WI38 (cell line): ENCODE measurements at regions not wholly inside any gene's neighbourhood (a gene's known extent, or its start where the extent isn't known, plus 50 kb on each side); places are given as distances from the start of the nearest gene placed in this dataset.

Experiments used
- H3K4me3 ChIP-seq: 2 replicates; pipeline ENCODE4 v1.5.1; 2011; ENCODE audit warnings: low read depth, mild to moderate bottlenecking, control low read depth, low read length
- TF ChIP-seq, protein P1 (sequence below): IDR thresholded peaks from 2 replicates; pipeline ENCODE4 v1.5.1; 2012; ENCODE audit warnings: low read depth, mild to moderate bottlenecking, control low read depth, low read length

DNA sequence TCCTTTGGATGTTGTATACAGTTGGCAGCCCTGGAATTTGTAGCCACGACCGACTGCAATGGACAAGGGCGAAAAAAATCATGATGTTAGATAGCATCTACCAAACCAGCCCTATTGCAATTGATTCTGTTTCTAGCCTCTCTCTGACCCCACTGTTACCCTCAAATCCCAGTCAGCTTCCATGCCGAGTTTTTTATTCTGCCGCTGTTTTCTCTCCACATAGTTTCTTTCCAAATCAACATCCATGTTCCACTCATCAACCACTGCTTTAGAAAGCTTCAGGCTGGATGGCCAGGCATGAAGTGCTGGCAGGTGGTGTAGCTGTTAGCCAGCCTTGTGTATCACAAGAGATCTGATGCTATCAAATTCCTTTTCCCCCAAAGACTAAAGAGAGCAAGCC lies 272.8 kb downstream of the FIGN start:
- H3K4me3 ChIP-seq: no peak overlapping the region
- TF ChIP-seq, protein P1, sequence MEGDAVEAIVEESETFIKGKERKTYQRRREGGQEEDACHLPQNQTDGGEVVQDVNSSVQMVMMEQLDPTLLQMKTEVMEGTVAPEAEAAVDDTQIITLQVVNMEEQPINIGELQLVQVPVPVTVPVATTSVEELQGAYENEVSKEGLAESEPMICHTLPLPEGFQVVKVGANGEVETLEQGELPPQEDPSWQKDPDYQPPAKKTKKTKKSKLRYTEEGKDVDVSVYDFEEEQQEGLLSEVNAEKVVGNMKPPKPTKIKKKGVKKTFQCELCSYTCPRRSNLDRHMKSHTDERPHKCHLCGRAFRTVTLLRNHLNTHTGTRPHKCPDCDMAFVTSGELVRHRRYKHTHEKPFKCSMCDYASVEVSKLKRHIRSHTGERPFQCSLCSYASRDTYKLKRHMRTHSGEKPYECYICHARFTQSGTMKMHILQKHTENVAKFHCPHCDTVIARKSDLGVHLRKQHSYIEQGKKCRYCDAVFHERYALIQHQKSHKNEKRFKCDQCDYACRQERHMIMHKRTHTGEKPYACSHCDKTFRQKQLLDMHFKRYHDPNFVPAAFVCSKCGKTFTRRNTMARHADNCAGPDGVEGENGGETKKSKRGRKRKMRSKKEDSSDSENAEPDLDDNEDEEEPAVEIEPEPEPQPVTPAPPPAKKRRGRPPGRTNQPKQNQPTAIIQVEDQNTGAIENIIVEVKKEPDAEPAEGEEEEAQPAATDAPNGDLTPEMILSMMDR: no peak

DNA sequence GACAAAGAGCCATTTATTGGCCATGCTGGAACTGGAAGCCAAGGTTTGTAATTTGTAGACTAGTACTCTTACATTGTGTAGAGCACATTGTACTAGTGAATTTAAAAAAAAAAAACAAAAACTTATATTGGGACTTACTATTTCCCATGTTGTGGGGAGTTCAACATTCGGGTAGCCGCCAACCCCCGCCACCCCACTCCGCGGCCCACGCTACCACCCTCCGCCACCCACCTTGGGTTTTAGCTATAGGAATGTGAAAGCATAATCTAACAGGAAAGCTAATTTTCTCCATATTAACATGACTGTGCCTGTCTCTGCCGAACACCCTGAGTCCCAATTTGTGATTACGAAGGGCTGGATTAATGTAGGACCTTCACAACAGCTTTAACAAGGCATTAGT lies 275.8 kb downstream of the FIGN start:
- TF ChIP-seq, protein P1: no peak
- no peak overlapping the region for H3K4me3 ChIP-seq

DNA sequence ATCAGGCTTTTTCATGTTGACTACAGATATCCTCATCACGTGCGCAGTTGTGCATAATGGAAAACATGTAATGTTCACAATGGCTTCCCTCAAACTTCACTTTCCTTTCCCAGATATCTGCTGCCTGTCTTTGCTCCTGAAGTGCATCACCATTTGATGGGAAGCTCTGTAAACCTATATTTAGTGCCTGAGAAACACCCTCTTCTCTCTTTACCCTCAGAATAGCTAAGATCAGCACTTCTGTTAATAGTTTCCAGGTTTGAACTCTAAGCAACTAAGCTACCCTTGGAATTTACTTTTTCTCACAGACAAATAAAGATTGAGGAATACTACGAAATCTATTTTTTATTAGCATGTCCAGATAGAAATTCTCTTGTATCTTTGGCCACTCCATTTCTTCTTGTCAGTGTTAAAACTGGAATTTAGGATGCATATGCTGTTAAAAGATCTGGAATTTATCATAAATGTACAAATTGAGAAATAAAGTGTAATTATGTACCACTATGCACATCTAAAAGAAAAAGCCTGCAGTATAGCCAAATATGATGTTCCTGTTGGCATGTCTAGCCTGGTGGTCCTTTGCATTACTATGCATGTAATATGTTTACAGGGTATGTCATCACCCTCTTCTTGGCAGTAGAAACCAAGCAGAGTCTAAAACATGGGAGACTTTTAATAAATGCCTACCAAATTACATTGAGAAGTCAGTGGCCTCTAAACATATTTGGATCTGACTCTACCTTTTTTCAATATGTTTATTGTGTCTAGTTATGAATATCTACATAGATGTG lies 278.7 kb downstream of the FIGN start:
- no peak overlapping the region for H3K4me3 ChIP-seq
- TF ChIP-seq, protein P1: no peak

DNA sequence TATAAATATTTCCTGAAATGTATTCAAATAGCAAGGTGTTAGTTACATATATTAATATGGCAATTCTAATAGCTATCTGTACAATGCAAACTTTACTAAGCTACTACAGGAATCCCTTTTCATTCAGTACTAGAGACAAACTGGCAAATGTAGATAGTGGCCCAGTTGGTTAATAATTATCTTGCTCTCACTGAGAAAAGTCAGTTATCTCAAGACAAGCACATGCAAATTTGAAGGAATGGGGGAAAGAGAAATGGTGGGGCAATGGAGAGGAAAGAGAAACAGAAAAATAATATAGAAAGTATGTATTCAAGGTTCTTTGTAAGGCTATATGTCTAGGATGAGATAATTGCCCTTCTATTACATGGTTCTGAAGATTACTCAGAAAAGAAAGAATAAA lies 280.0 kb downstream of the FIGN start:
- no peak overlapping the region for H3K4me3 ChIP-seq
- TF ChIP-seq, protein P1: no peak

DNA sequence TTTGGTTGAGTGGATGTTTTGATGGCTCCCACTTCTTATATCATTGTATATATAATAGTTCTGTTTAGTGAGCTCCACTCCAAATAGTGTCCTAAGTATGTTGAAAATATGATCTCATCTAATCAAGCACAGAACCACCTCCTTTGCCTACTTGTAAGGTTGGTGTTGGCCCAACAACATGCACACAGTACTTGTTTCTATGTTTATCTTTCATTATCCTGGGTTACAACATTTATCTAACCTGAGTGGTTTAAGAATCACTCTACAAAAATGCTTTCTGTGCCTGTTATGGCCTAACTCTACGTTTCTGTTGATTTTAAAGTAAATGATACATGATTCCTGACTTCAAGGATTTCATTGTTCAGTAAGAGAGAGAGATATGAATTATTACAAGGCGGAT lies 281.9 kb downstream of the FIGN start:
- TF ChIP-seq, protein P1: no peak
- no peak overlapping the region for H3K4me3 ChIP-seq

DNA sequence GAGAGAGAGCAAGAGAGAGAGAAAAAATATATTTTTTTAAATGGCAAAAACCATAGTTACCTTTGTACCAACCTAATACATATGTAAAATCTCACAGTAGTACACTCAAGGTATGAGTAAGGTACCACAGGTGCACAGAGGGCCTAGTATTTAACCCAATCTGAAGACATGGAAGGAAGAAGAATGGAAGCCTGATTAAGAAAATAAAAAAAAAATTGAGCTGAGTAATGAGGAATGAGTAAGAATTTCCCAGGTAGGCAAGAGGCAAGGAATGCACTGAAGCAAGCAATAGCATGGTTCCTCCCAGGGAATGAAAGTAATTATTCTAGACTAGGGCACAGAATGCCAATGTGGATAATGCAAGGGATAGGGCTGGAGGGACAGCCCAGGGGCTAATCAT lies 294.2 kb downstream of the FIGN start:
- H3K4me3 ChIP-seq: no peak overlapping the region
- TF ChIP-seq, protein P1: no peak

GRCh38 chr2:163436963-163437362 lies 298.8 kb downstream of the FIGN start:
- no peak overlapping the region for H3K4me3 ChIP-seq
- TF ChIP-seq, protein P1: no peak
